GM11168 (cell line): ENCODE measurements at regions not wholly inside any gene's neighbourhood (a gene's known extent, or its start where the extent isn't known, plus 50 kb on each side); places are given as distances from the start of the nearest gene placed in this dataset.
"Not testable (repeated sequence)": the region's sequence is repeated elsewhere in the genome, so short reads cannot be mapped to it uniquely, and the experiment has no call there.

Experiments used
- in situ Hi-C: fragments of 300-500 bp; cut with MboI; formaldehyde crosslinking; loops from one replicate; pipeline ENCODE4 v1.12.0; 2022; ENCODE audit warnings: low sequenced_read_pairs; ENCODE audit not compliant: unreplicated experiment

DNA sequence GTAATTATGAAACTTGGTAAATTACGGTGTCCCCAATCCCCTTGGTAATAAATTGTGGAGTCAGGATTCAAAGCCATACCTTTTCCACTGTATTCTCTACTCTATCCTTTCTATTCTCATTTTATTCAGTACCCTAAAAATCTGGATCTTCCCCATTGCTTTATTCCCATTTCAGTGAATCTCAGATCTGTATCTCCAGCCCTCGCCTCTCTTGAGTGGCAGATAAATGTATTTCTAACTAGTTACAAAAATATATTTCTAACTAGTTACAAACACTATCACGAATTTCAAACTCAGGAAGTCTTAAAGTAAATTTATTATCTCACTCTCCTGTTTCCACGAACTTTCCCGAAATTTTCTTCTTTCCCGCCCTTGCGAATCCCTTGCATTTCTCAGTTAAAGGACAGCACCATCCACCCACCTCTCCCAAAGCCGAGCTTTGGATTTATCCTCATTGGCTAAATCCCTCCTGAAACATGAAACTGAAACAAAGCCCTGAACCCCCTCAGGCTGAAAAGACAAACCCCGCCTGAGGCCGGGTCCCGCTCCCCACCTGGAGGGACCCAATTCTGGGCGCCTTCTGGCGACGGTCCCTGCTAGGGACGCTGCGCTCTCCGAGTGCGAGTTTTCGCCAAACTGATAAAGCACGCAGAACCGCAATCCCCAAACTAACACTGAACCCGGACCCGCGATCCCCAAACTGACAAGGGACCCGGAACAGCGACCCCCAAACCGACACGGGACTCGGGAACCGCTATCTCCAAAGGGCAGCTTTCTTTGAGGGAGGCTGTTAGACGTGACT, 164.3 kb upstream of the PABPC3 start:
- in situ Hi-C loops: no loop called here

DNA sequence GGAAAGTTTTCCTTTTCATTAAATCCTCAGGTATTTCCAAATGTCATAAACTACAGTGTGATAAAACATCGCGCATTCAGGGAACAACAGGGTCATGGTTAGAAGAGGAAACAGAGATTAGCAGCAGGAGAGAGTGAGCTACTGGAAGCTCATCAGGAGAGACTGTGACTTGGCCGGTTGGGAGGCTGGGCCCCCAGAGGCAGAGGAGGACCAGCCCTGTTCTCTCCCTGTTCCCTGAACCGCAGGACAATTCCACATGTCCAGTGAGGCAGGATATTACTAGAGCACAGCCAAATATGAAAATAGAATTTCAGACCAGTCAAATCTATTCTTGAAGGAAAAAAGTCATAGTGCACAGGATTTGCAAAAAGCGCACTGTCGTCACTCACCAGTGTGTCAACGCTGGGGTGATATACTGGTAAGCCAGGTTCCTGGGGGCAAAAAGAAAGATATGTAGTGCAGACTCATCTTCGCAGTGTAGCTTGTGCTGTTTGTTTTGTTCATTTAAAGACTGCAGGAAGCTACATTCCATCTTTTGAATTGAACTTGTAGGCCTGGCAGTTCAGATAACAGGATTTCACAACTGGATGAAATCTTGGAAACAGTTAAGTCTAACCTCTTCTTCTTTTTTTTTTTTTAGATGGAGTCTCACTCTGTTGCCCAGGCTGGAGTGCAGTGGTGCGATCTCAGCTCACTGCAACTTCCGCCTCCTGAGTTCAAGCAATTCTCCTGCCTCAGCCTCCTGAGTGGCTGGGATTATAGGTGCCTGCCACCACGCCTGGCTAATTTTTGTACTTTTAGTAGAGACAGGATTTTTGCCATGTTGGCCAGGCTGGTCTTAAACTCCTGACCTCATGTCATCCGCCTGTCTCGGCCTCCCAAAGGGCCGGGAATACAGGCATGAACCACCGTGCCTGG, 162.6 kb upstream of the PABPC3 start:
- in situ Hi-C loops: not testable (repeated sequence)

DNA sequence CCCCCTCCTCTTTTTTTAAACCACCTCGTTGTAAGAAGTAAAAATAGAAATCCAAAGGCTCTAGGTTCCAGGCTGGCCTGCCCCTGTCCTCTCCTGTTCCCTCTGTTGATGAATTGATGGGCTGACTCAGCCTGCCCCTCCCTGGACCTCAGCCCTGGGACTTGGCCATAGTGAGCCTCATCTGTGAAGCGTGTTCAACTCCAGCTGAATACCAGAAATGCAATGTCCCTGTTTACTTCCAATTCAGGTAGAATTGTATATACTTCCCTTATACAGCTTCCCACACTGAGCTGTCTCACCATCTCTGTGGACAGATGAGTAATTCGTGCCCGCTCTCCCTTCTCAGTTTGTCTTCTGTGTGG, 161.9 kb upstream of the PABPC3 start:
- in situ Hi-C loops: not testable (repeated sequence)

- in situ Hi-C loops: no loop called here
These were observed 157.0 kb upstream of the PABPC3 start for GRCh38 chr13:24938966-24939365.

DNA sequence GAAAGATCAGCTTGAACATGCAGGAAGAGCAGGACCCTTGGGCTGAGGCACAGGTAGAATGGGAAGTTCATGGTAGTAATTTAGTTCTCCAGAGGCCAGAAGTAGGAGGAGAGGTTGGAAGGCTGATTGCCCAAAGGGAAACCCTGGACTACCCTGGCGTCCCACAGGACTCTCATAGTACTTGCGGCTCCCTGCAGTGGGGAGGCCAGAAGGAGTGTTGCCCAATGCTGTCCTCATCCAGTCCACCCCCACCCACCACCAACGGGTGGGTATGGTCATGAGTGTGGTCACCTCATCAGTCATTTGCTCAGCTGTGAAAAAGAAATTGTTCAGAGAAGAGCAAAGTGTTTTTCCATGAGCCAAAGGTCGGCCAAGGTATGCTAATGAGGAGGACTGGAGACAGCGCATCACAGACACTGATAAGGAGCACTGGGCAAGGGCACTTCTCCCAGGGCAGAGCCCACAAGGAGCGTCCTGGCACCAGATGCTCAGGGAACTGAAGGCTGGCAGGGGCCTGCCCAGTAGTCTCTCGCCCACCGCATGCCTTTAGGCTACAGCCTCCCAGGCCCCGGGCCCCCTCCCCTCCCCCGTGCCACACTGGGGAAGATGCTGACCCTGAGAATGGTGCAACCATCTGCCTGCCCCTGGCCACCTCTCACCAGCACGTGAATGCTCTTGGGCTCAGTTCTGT, 154.8 kb upstream of the PABPC3 start:
- in situ Hi-C loops: not testable (repeated sequence)

DNA sequence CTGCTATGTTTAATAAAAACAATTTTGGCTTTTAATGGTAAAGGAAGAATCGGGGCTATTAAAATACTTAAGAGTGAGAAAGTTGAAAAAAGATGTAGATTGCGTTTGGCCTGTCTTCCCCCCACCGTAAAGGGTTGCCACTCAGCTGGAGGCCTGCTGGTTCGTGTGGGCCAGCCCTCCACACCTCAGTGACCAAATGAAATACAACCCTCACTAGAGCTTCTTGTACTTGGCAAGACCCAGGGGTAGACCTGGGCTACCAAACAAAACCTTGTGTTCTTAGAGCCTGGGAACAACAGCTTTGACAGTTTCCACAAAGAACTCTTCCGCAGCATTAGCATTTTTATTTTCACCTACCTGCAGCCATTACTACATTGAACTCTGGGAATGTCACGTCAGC, 152.8 kb upstream of the PABPC3 start:
- in situ Hi-C loops: no loop called here

GRCh38 chr13:24944073-24944472, 151.9 kb upstream of the PABPC3 start:
- in situ Hi-C loops: not testable (repeated sequence)

DNA sequence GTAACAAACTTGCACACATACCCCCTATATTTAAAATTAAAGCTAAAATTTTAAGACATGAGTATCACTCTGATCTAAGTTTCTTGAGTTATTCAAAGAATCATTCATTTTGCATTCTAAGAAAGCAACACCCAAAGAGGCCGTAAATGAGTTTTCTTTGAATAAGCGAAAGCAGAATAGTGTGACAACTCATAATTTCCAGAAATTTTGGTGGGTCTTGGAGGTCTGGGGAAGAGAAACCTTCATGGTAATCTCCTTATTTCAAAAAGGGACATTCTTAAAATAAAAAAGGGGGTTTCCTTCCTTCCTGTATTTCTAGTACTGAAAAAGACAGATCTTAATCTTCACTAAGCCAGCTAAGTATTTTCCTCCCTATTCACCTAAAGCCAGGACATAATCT, 147.0 kb upstream of the PABPC3 start:
- in situ Hi-C loops: not testable (repeated sequence)

GRCh38 chr13:24950611-24951010, 145.3 kb upstream of the PABPC3 start:
- in situ Hi-C loops: loop anchor here (5.0 kb wide), 1 partner anchor 353 kb away; no protein-coding TSS in a partner anchor

- in situ Hi-C loops: not testable (repeated sequence)
These were observed 128.0 kb upstream of the PABPC3 start for GRCh38 chr13:24967970-24968369.

- in situ Hi-C loops: not testable (repeated sequence)
These were observed 127.5 kb upstream of the PABPC3 start for GRCh38 chr13:24968416-24968815.

GRCh38 chr13:24973102-24973501, 122.8 kb upstream of the PABPC3 start:
- in situ Hi-C loops: not testable (repeated sequence)

GRCh38 chr13:24981181-24981803, 114.6 kb upstream of the PABPC3 start:
- in situ Hi-C loops: loop anchor here (25.0 kb wide), 1 partner anchor 269 kb away; no protein-coding TSS in a partner anchor

DNA sequence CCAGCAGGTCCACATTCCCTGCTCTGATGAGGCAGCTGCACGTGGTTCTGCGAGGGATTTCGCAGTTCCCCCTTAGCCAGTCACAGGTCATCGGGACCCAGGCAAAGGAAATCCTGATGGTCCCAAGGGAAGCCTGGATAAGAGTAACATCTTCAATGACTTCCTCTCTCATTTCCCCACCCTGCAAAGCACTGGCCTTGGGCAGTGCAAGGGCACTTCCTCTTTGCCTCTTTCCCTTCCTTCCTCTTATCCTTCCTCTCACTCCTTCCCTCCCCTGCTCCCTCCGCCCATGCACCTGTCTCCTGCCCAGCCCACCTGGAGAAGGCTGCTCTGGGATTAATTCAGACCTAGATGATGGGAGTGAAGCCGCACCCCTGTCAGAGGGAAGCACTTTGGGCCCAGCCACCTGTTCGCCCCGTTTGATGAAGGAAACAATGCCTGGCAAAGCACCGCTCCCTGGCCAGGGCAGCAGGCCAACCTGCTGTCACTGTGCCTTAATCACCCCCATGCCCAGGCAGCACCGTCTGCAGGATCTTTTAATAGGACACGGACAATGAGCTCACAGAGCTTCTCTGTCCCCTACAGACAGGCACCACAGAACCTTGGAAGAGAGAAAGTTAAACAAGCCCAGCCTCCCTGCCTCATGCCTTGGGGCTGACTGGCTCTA, 113.5 kb upstream of the PABPC3 start:
- in situ Hi-C loops: loop anchor here (25.0 kb wide), 1 partner anchor 270 kb away; no protein-coding TSS in a partner anchor

GRCh38 chr13:24983094-24983493, 112.8 kb upstream of the PABPC3 start:
- in situ Hi-C loops: loop anchor here (25.0 kb wide), 1 partner anchor 271 kb away; no protein-coding TSS in a partner anchor

- in situ Hi-C loops: loop anchor here (25.0 kb wide), 1 partner anchor 272 kb away; no protein-coding TSS in a partner anchor
These were observed 111.8 kb upstream of the PABPC3 start for GRCh38 chr13:24984134-24984533.

GRCh38 chr13:24985107-24985506, 110.8 kb upstream of the PABPC3 start:
- in situ Hi-C loops: loop anchor here (25.0 kb wide), 1 partner anchor 273 kb away; no protein-coding TSS in a partner anchor

DNA sequence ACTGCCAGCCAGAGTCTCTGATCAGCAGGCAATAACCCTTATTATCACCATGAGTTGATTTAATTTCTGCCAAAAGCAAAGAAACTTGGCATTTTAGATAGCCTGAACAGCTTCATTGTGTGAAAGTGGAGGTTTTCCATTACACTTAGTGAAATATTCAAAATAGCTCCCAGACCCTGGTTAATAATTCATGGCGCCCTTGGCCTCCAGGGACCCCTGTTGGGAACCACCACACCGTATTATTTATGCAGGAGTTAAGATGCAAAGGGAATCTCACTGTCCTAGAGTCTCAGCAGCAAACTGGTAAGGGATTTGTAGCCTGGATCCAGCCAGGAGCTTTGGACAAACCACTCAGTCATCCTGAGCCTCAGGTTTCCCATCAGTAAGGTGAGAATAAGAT, 110.0 kb upstream of the PABPC3 start:
- in situ Hi-C loops: loop anchor here (25.0 kb wide), 1 partner anchor 274 kb away; no protein-coding TSS in a partner anchor

- in situ Hi-C loops: loop anchor here (25.0 kb wide), 1 partner anchor 275 kb away; no protein-coding TSS in a partner anchor
These were observed 109.1 kb upstream of the PABPC3 start for GRCh38 chr13:24986826-24987225.
